GM12873 (cell line): ENCODE measurements at regions not wholly inside any gene's neighbourhood (a gene's known extent, or its start where the extent isn't known, plus 50 kb on each side); places are given as distances from the start of the nearest gene placed in this dataset.

ENCODE experiments used
- CTCF ChIP-seq: IDR thresholded peaks from 2 replicates; pipeline ENCODE4 v1.5.1; 2012; ENCODE audit warnings: low read depth, mild to moderate bottlenecking, moderate library complexity, low read length, control low read depth; ENCODE audit not compliant: insufficient read depth; ENCODE audit errors: missing control alignments

DNA sequence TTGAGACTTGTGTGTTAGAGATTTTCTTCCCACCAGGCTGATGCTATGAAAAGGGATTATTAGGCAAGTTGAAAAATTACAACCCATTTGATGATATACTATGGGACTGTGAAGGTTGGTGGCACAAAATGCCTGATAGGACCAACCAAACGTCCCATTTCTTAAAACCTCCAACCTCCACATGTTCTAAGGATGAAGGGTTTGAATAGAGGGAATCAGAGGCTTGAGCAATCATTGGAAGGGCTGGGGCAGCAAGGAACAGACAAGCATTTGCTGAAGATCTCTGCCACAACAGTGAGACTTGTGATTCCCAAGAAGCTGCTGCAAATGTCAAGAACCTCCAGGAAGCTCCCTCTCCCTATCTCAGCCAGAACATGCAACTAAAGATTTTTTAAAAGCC, 283.1 kb downstream of the ELAVL2 start:
- TF ChIP-seq CTCF = no peak

- no peak for TF ChIP-seq CTCF
These were observed 282.6 kb downstream of the ELAVL2 start for GRCh38 chr9:23543419-23543818.

DNA sequence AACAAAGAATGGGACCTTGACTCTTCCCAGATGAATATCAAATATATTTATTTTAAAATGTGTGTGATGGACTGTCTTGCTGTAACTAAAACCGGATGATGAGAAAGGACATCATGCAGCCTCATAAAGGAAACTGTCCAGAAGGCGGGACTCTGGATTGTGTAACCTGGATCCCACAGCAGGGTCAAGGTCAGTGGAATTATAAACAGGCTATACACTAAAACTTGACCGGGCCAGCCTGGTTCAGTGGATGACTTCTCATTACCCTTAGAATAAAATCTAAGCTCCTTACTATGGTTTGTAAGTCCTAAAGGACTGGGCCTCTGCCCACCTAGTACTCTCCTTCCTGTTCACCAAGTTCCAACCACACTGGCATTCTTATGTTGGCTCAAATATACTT, 280.3 kb downstream of the ELAVL2 start:
- TF ChIP-seq CTCF = no peak

DNA sequence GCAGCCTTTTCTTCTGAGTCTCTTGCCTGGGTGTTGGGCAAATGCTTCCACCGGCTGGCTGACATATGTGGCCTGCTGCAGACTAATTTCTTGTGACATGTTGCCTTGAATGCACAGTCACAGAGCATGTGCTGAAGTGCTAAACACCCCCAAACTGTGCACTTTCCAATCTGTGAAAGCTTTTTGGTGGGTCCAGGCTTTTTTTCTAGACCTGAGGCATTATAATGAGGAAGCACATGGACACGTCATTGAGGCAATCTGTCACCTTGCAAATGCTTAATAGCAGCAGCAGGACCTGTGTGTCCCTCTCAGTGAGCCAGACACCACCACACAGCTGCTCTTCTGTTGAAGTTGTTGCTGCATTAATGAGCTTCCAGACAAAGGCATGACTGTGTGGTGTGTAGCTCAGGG, 274.7 kb downstream of the ELAVL2 start:
- TF ChIP-seq CTCF = no peak

GRCh38 chr9:23551929-23552707, 273.9 kb downstream of the ELAVL2 start:
- TF ChIP-seq CTCF = no peak

DNA sequence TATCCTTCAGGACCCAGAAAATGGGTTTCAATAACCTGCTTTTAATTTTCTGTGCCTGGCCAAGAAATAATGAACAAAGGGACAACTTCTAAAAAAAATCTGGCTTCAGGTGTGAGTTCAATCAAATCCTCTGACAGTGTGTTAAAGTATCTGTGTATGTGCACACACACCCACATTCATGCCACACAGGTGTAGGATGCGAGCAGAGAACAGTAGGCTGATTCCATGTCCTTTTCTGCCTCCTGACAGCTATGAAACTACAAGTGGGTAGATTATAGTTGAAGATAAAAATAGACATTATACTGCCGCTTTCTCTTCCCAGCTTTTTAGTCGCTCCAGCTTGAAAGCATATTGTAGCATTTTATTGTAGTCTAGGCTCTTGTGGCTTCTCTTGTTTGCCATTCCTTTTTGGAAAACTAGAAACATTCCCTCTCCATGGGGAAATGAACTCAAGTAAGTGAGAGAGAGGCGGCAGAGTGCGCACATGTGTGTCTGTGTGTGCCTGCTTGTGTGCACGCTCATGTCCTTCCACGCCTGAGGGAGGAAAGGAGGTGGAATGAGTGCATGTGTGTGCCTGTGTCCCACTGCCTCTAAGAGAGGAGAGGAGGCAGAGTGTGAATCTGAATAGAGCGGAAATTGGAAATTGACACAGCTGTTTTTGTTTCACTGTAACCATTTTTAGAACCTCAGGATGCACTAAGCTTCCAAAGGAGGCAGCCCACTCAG, 273.0 kb downstream of the ELAVL2 start:
- no peak for TF ChIP-seq CTCF

DNA sequence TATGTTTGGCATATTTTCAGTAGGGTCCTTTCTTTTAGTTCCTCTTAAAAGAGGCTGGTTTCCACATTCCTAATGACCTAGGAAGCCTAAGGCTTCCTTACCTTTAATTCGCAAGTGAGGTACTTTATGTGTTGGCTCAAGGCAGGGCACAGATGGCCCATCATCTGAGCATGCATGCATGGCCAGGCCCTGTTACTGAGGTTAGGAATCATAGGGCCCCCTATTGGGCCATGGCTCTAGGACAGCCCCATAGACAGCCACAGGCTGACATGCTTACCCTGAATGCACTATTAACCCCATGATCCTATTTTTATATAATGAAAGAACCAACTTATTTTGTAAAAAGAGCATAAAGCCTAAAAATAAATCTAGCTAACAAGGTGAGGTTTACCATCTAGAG, 271.4 kb downstream of the ELAVL2 start:
- TF ChIP-seq CTCF = no peak
